ENCODE measurements at regions not wholly inside any gene's neighbourhood (a gene's known extent, or its start where the extent isn't known, plus 50 kb on each side); places are given as distances from the start of the nearest gene placed in this dataset.

GRCh38 chr15:93257920-93258319 lies 168.9 kb upstream of the RGMA start:
- no peak for DNase-seq (ENCODE audit: low read depth in 1 of 2, low spot score in 1 of 2)
- Histone ChIP-seq H3K4me3 (replicated peaks; ENCODE audit: insufficient read depth, low read length) (no peak overlapping the region), H3K27me3 (ENCODE audit: insufficient read depth, poor library complexity, severe bottlenecking) (no peaks in the 10 kb centered on the region), H3K27ac (replicated peaks) (no peak overlapping the region)
- TF ChIP-seq GABPA (IDR thresholded peaks at IDR 0.05; ENCODE audit: low read depth): no peak
- no peak for TF ChIP-seq REST (IDR thresholded peaks at IDR 0.05; ENCODE audit: insufficient replicate concordance, low read depth)
- TF ChIP-seq CTCF (IDR thresholded peaks at IDR 0.05; ENCODE audit: insufficient read depth, low read length): no peak
- TF ChIP-seq SPI1 (IDR thresholded peaks at IDR 0.05; ENCODE audit: borderline replicate concordance, low read depth): no peak
- TF ChIP-seq POLR2AphosphoS5 (IDR thresholded peaks at IDR 0.05; ENCODE audit: low read depth): no peak

GRCh38 chr15:93253681-93254080 lies 164.7 kb upstream of the RGMA start:
- no peak overlapping the region for H3K27ac ChIP-seq (replicated peaks)
- no peak for DNase-seq (ENCODE audit: low read depth in 1 of 2, low spot score in 1 of 2)
- no peak for TF ChIP-seq SPI1 (IDR thresholded peaks at IDR 0.05; ENCODE audit: borderline replicate concordance, low read depth)
- TF ChIP-seq POLR2AphosphoS5 (IDR thresholded peaks at IDR 0.05; ENCODE audit: low read depth): no peak
- no peak for TF ChIP-seq GABPA (IDR thresholded peaks at IDR 0.05; ENCODE audit: low read depth)
- TF ChIP-seq CTCF (IDR thresholded peaks at IDR 0.05; ENCODE audit: insufficient read depth, low read length): no peak
- no peak for TF ChIP-seq REST (IDR thresholded peaks at IDR 0.05; ENCODE audit: insufficient replicate concordance, low read depth)
- no peaks in the 10 kb centered on the region for H3K27me3 ChIP-seq (ENCODE audit: insufficient read depth, poor library complexity, severe bottlenecking)
- H3K4me3 ChIP-seq (replicated peaks; ENCODE audit: insufficient read depth, low read length): no peak overlapping the region

- H3K27ac ChIP-seq (replicated peaks): no peak overlapping the region
- H3K4me3 ChIP-seq (replicated peaks; ENCODE audit: insufficient read depth, low read length): no peak overlapping the region
- DNase-seq (ENCODE audit: low read depth in 1 of 2, low spot score in 1 of 2): no peak
- TF ChIP-seq REST (IDR thresholded peaks at IDR 0.05; ENCODE audit: insufficient replicate concordance, low read depth) (no peak), CTCF (IDR thresholded peaks at IDR 0.05; ENCODE audit: insufficient read depth, low read length) (no peak), POLR2AphosphoS5 (IDR thresholded peaks at IDR 0.05; ENCODE audit: low read depth) (no peak), GABPA (IDR thresholded peaks at IDR 0.05; ENCODE audit: low read depth) (no peak), SPI1 (IDR thresholded peaks at IDR 0.05; ENCODE audit: borderline replicate concordance, low read depth) (no peak)
- H3K27me3 ChIP-seq (ENCODE audit: insufficient read depth, poor library complexity, severe bottlenecking): no peaks in the 10 kb centered on the region
Measured at GRCh38 chr15:93252780-93253179, 163.8 kb upstream of the RGMA start.

Measured in HL-60 (cell line).